ENCODE measurements at regions not wholly inside any gene's neighbourhood (a gene's known extent, or its start where the extent isn't known, plus 50 kb on each side); places are given as distances from the start of the nearest gene placed in this dataset.
"Not testable (repeated sequence)": the region's sequence is repeated elsewhere in the genome, so short reads cannot be mapped to it uniquely, and the experiment has no call there.

GRCh38 chrX:120732461-120732860 is 102.6 kb upstream of the C1GALT1C1 start:
- Histone ChIP-seq H3K27me3 (ENCODE audit: control insufficient read depth, insufficient read depth, low read length) (no peaks in the 10 kb centered on the region), H3K4me3 (ENCODE audit: low read depth, low read length) (no peak overlapping the region), H3K36me3 (ENCODE audit: control insufficient read depth, insufficient read depth, low read length) (no peaks in the 10 kb centered on the region)
- TF ChIP-seq CTCF (IDR thresholded peaks at IDR 0.05; ENCODE audit: insufficient read depth, low read length, poor library complexity, severe bottlenecking): no peak
- DNase-seq (ENCODE audit: low read depth): no peak

GRCh38 chrX:120731386-120731785 is 101.5 kb upstream of the C1GALT1C1 start:
- no peaks in the 10 kb centered on the region for H3K36me3 ChIP-seq (ENCODE audit: control insufficient read depth, insufficient read depth, low read length)
- no peak overlapping the region for H3K4me3 ChIP-seq (ENCODE audit: low read depth, low read length)
- no peak for DNase-seq (ENCODE audit: low read depth)
- no peak for TF ChIP-seq CTCF (IDR thresholded peaks at IDR 0.05; ENCODE audit: insufficient read depth, low read length, poor library complexity, severe bottlenecking)
- H3K27me3 ChIP-seq (ENCODE audit: control insufficient read depth, insufficient read depth, low read length): no peaks in the 10 kb centered on the region

GRCh38 chrX:120729506-120730255 is 99.8 kb upstream of the C1GALT1C1 start:
- not testable (repeated sequence) for H3K36me3 ChIP-seq (ENCODE audit: control insufficient read depth, insufficient read depth, low read length); DNase-seq (ENCODE audit: low read depth); H3K27me3 ChIP-seq (ENCODE audit: control insufficient read depth, insufficient read depth, low read length)

GRCh38 chrX:120727911-120728310 is 98.1 kb upstream of the C1GALT1C1 start:
- DNase-seq (ENCODE audit: low read depth): no peak
- Histone ChIP-seq H3K27me3 (ENCODE audit: control insufficient read depth, insufficient read depth, low read length) (no peaks in the 10 kb centered on the region), H3K4me3 (ENCODE audit: low read depth, low read length) (no peak overlapping the region), H3K36me3 (ENCODE audit: control insufficient read depth, insufficient read depth, low read length) (no peaks in the 10 kb centered on the region)
- TF ChIP-seq CTCF (IDR thresholded peaks at IDR 0.05; ENCODE audit: insufficient read depth, low read length, poor library complexity, severe bottlenecking): no peak

More at GRCh38 chrX:120729506-120730255, 99.8 kb upstream of the C1GALT1C1 start:
- not testable (repeated sequence) for H3K4me3 ChIP-seq (ENCODE audit: low read depth, low read length)

GRCh38 chrX:120727452-120727851 is 97.6 kb upstream of the C1GALT1C1 start:
- Histone ChIP-seq H3K4me3 (ENCODE audit: low read depth, low read length) (no peak overlapping the region), H3K36me3 (ENCODE audit: control insufficient read depth, insufficient read depth, low read length) (no peaks in the 10 kb centered on the region), H3K27me3 (ENCODE audit: control insufficient read depth, insufficient read depth, low read length) (no peaks in the 10 kb centered on the region)
- DNase-seq (ENCODE audit: low read depth): no peak
- TF ChIP-seq CTCF (IDR thresholded peaks at IDR 0.05; ENCODE audit: insufficient read depth, low read length, poor library complexity, severe bottlenecking): no peak

GRCh38 chrX:120726294-120726693 is 96.4 kb upstream of the C1GALT1C1 start:
- DNase-seq (ENCODE audit: low read depth): no peak
- Histone ChIP-seq H3K36me3 (ENCODE audit: control insufficient read depth, insufficient read depth, low read length) (no peaks in the 10 kb centered on the region), H3K27me3 (ENCODE audit: control insufficient read depth, insufficient read depth, low read length) (no peaks in the 10 kb centered on the region), H3K4me3 (ENCODE audit: low read depth, low read length) (no peak overlapping the region)
- no peak for TF ChIP-seq CTCF (IDR thresholded peaks at IDR 0.05; ENCODE audit: insufficient read depth, low read length, poor library complexity, severe bottlenecking)
